GM23248 (cell line): ENCODE measurements at regions not wholly inside any gene's neighbourhood (a gene's known extent, or its start where the extent isn't known, plus 50 kb on each side); places are given as distances from the start of the nearest gene placed in this dataset.

Experiments
- EZH2 ChIP-seq: fragments of 200-600 bp; sonication (generic); IDR thresholded peaks from 2 replicates; pipeline ENCODE4 v1.6.1; 2018; ENCODE audit warnings: antibody characterized with exemption, mild to moderate bottlenecking; ENCODE audit not compliant: insufficient read depth, poor library complexity, severe bottlenecking
- EZH2phosphoT487 ChIP-seq: fragments of 200-600 bp; sonication (generic); IDR thresholded peaks from 2 replicates; pipeline ENCODE4 v1.6.1; 2018; ENCODE audit warnings: antibody characterized with exemption, moderate library complexity, mild to moderate bottlenecking, low read depth; ENCODE audit not compliant: insufficient read depth

DNA sequence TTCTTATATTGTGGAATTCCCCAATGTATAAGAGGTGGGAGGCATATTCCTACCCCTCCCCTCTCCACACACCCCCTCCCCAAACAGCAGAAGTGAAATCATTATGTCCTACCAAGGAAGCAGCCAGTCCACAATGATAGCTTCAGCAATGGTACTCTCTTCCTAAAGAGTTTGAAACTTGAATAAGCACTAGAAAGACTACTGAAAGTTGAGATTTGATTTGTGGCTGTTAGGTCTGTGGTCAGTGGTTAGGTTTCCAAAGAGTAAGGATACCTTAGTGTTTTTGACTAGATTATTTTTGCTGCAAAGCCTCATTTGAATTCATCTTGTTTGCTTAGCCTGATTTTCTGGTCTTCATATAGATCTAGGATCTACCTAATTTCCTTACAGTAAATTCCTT lies 242.2 kb downstream of the DKK2 start:
- TF ChIP-seq EZH2phosphoT487 (no peak), EZH2 (no peak)
